NCI-H82 treated with DMSO at 0.1 percent for 48 hours (cell line): ENCODE measurements at regions not wholly inside any gene's neighbourhood (a gene's known extent, or its start where the extent isn't known, plus 50 kb on each side); places are given as distances from the start of the nearest gene placed in this dataset.
"Not testable (repeated sequence)": the region's sequence is repeated elsewhere in the genome, so short reads cannot be mapped to it uniquely, and the experiment has no call there.

Experiments
- DNase-seq: peaks from one replicate; lab custom pipeline; 2025; ENCODE audit not compliant: unreplicated experiment; lab: John Stamatoyannopoulos, UW

DNA sequence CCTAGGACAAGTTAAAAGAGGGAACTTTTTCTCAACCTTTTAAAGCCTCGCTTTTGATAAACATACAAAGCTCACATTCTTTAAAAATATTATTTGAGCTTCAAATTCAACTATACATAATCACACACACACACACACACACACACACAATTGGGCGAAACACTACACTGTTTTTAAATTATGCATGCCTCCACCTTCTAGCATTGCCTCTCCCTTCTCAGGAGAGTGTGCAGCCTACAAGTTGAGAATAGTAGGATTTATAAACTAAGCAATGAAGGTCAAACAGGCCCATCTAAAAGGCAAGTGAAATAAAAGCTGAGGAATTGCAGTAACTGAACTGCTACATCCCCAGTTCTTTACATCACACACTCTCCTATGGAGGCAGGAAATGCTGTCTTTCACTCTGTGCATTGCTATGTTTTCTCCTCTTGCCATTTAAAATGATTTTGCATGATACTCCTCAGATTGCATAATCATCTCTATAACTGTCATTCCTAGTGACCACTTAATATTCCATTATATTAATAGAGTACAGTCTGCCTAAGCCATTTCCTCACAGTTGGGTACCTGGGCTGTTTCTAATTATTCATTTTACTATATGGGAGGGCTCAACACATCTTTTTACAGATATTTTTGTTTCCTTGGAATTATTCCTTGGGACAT lies 92.5 kb upstream of the KCNE2 start:
- DNase-seq, result no peak

DNA sequence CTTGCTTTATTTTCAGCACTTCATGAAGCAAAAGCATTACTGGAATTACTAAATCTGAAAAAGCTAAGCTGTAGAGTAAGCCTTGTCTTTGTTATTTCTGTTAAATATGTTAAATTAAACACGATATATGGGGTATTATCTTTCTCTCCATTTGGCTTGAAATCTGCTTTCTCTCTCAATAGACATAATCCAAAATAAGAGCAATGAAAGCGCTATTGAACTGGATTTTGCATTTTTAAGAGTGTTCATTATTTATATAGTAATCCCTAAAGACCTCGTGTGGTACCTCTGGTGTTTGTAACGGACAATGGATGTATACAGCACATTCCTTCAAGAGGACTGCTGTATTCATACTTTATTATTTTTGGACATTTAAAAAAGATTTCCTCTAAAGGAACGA lies 91.5 kb upstream of the KCNE2 start:
- DNase-seq, result no peak

DNA sequence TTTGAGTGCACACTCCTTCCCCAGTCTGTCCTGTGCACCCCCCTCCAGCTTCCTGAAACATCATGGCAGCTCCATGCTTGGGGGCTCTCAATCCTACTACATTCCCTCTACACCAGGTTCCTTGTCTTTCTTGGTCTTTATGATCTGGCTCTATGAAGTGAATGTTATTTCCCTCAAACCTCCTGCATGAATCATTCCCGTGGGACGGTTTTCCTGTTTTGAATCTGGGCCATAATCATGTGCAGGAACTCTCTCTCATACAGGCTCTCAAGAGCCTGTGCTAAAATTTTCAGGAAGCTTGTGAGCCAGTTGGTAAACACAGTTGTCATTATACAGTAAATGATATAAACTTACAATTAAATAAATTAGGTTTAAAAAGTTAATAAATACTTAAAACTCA lies 89.8 kb upstream of the KCNE2 start:
- no peak for DNase-seq

DNA sequence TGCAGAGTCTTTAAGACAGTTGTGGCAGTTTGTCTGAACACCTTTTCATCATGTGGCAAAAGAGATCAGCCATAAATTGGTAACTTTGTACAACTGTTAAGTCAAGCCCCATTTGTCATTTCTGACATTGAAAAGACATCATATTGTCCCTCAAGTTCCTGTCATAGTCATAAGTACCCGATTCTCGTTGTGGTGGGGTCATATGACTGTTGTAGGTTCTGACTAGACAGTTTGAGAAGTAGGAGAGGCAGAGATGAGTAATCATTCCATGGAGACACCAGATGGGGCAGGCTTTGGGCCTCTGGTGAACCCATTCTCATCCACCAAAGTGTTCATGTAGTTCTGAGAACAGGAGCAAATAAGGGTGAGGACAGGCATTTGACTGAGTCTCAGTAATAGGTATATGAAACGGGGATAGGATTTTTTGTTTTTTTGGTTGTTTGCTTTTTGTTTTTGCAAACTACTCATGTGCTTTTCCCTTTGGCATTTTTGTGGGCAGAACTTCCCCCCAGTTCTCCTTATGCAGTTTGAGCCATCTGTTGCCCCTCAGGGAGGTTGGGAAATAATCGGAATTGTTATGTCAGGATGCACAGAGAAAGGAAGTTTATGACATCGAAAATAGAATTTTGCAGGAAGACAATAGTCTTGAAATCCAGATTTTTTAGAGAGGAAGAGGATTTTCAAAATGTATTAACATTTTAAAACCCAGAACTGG lies 86.9 kb upstream of the KCNE2 start:
- no peak for DNase-seq

DNA sequence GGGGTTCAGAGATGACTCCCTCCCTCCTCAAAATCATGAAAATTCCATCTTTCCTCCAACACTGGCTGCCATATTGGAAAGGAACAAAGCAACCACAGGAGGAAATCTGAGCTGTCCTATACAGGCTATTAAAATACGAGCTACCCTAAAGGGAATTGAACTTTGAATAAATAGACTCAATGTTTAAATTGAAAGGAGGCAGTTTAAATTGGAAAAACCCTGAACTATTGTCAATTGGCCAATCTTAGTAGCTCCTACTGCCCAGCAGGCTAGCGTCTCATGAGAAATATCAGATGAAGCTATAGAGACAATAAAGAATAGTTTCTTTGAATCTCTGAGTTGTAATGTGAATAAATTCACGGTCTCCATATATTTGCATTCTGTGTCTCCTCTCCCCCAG lies 85.4 kb upstream of the KCNE2 start:
- DNase-seq, result no peak

DNA sequence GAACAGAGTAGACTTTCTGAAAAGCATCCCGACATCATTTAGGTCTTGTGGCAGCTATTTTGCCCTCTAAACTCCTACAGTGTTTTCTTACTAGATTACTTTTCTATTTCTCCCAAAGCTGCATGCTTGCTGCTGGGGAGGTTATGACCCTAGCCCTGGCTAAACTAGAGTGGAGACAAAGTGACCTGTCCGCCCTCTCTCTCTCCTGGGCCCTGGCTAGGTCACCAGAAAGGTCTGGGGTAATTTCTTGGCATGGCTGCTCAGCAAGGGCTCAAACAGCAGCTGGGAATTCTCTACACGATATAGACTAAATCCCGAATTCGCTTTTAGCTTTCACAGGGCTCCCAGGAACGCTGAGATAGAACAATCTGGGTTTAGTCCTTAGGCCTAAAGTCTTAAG lies 84.5 kb upstream of the KCNE2 start:
- DNase-seq, result no peak

DNA sequence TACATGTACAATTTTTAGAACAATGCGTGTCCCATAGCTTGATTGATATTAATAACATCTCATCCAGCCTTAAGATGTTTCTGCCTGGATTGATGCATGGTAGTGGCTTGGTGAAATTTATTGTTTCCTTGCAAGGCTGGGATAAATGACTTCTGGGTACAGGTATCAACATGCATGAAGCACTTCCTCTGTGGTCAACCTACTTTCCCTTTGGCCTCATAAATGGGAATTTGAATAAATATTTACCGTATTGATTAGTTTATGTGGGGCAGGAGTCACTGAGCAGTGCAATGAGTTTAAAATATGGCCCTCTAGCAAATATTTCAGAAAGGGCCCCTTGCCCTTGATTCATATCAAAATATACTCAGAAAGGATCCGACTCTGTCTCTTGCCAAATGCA lies 83.9 kb upstream of the KCNE2 start:
- no peak for DNase-seq

DNA sequence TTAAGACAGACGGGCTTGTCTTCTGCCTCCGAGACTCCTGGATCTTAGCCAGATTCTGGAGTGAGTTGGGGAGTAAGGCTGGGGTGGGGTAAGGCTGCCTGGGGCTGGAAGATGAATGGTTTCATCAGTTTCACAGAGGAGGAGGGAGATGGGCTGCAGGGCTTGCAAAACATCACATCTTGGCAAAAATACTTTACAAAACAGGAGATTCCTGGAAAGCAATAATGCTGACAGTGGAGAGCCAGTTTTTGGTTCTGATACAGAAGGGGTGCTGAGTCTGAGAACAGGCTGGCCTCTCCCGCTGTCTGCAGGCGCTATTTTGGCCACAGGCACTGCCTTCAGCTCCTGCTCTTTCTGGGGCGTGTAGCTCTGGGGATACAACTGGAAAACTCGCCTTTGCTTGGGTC lies 83.4 kb upstream of the KCNE2 start:
- no peak for DNase-seq

DNA sequence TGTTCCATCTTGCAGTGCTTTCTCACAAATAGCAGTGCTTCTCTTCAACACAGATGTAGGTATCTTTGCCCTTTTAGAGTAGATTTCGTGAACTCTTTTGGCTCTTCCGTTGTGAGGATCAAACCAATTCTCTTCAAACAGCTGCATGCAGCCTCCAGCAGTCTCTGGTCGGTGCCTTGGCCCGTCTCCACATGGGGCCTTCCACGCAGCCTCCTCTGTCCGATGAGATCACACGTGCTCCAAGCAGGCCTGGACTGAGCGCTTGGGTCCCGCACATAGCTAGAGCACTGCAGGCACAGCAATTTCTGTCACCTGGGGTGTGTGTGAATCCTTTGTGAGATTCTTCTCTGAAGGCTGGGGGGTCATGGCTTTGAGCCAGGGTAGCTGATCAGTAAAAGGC lies 82.8 kb upstream of the KCNE2 start:
- no peak for DNase-seq

DNA sequence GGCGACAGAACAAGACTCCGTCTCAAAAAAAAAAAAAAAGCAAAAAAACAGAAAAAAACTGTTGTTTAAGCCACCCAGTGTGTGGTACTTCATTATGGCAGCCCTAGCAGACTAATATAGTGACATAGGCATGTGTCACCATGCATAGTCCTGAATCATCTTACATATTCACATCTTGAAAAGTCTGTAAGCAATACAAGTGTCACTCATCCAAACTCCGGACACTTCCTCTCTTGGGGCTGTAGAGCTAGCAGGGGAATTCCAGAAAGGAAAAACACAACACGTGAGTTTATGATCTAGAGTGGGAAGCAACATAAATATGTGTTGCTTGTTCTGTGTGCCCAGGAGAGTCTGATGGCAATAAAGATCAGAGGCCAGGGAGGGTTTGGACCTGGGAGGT lies 81.6 kb upstream of the KCNE2 start:
- DNase-seq, result no peak

DNA sequence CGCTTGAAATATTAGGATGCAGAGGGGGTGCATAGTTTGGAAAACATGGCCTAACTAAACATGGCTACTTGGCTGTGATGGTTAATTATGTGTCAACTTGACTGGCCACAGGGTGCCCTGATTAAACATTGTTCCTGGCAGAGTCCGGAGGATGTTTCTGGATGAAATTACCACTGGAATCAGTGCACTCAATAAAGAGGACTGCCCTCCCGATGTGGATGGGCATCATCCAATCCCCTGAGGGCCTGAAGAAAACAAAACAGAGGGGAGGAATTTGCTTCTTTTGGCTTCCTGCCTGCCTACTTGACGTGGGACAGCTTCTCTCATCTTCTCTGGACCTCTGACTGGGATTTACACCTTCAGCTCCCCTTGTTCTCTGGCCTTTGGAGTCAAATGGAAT lies 79.1 kb upstream of the KCNE2 start:
- no peak for DNase-seq

DNA sequence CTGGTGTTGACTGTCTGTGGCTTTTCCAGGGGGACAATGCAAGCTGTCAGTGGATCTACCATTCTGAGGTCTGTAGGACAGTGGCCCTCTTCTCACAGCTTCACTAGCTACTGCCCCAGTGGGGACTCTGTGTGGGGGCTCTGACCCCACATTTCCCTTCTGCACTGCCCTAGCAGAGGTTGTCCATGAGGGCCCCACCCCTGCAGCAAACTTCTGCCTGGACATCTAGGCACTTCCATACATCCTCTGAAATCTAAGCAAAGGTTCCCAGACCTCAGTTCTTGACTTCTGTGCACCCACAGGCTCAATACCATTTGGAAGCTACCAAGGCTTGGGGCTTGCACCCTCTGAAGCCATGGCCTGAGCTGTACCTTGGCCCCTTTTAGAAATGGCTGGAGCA lies 75.8 kb upstream of the KCNE2 start:
- not testable (repeated sequence) for DNase-seq

DNA sequence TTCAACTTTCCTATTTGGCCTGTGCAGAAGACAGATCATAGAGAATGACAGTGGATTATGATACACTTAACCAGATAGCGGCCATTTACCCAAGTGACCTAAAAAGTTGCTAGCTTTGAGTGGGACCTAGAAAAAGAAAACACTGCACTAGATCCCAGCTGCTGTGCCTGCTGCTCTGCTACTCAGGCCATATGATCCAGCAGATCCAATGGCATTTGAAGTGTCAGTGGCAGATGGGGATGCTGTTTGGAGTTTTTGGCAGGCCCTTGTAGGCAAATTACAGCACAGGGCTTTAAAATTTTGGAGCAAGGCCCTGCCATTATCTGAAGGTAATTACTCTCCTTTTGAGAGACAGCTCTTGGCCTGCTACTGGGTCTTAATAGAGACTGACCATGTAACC lies 74.0 kb upstream of the KCNE2 start:
- DNase-seq, result no peak

DNA sequence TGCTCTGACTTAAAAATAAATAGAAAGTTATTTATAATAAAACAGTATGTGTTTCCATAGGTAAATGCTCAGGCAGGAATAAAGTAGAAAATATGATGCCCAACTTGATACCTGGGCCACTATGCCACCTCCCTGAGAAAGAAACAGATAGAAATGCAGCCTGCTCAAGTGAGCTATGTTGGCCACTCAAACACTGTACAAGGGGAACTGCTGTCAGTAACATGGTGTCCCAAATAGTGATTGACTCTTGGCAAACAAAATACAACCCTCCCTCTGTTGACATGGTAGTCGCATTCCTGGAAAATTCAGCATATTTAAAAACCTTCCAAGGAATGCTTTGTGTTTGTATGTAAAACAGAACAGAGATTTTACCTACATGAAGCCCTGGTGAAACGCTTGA lies 66.9 kb upstream of the KCNE2 start:
- no peak for DNase-seq

DNA sequence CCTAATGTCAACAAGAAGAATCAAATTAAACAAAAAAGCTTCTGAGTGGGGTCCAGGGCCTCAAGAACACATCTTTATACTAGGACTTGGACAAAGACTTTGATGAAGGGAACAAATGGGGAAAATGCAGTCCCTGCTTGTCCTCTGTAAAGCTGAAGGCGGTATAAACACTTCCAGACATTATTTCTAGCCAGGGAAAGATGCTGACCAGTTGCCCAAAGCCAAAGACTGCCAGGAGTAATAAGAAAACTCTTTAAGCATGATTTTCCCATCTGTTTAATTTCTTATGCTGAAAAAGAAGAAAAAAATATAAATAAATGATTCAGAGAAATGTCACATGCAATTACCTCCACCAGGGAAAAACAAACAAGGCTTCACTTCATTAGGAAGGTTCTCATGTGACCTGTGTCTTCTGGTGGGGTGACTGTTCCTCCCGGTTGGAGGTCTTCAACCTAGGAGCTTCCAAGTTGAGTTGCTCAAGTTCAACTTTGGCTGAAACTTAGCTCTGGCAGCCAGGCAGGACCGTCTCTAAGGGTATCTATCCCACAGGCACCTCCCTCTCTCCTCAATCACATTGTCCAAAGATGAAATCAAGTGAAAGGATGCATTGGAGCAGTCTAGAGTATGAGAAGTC lies 65.2 kb upstream of the KCNE2 start:
- DNase-seq, result no peak

DNA sequence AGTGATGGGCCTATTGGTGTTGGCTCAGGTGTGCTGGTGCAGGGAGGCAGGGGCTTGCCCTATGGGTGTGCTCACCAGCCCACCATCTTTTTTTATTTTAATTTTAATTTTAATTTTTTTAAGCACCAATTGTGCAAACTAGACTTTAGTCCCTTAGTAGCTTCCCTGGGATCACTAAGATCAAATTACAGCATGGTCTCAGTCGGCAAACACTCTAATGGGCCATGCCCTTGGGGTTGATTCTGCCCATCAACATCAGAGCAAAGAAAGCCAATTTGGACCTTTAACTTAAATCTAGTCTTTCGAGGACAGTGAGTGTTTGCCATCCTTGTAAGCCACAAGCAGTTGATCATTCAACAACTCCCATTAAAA lies 64.7 kb upstream of the KCNE2 start:
- DNase-seq, result no peak

DNA sequence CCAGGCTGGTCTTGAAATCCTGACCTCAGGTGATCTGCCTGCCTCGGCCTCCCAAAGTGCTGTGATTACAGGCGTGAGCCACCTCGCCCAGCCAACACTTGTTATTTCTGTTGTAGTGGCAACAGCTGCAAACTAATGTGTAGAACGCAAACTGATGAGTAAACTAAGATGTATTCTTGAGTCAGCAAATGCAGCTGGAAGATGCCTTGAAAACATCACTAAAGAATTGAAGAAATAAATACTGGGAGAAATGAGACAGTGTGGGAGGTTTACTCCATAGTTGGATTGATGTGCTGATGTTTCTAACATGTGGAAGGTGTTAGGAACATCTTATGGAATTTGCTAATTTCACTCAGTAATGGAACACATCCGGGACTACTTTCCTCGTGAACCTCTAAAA lies 61.3 kb upstream of the KCNE2 start:
- DNase-seq, result no peak

DNA sequence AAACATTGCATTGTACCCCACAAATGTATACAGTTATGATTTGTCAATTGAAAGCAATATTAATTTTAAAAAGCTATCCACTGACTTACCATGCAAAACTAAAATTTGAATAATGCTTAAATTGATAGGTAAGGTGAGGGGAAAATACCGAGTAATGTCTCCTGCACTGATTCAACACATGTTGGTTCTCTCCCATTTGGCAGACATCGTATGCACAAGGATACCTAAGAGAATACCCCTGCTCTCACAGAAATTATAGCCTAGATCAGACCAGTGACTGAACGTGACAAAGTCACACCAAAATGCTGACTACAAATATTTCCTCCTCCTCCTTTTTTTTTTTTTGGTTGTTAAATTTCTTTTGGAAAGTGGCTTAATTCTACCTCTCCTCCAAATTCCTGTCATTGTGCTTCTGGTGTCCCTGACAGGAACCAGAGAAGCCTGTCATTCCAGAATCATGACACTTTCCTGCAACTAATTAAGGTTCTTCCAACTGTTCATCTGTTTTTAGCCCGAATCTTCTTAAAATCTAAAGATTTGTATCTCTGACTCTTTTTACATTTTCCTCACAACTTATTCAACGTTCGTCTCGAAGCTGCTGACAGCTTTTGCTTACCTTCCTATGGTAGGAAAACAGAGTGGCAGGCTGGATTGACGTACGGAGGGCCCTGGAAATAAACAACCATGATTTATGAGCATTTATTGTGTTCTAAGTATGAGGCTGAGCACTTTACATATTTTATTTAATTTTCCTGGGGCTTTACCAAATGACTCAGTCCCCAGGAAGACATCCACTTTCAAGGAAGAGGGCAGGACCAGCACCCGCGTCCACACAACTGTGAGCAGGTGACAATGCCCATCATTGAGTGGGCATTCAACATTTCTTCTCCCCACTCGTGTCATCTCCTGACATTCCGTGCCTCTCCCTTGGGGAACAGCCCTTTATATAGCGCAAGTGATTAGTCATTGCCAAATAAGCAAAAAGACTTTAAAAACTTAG lies 57.9 kb upstream of the KCNE2 start:
- no peak for DNase-seq

DNA sequence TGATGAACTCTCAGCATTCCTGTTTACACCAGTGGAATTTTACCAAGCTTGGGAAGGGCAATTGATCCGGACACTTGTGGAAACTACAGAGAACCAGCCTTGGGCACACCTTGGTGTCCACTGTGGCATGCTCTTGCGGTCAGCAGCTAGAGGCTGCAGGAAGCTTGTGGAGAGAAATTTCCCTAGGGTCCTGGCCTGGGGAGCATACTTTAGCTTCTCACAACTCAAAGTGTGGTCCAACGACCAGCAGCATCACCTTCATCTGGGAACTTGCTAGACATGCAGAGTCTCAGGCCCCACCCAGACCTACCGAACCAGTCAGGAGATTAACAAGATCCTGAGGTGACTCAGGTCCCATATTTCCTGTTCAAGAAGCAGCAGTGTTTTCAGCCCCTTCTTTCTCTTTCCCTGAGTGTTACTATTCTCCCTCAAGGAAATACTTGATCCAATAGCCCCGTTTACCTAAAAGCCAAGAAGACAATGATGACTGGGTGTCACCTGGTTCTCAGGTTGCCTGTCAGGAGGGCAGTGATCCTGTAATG lies 55.7 kb upstream of the KCNE2 start:
- DNase-seq, result no peak

DNA sequence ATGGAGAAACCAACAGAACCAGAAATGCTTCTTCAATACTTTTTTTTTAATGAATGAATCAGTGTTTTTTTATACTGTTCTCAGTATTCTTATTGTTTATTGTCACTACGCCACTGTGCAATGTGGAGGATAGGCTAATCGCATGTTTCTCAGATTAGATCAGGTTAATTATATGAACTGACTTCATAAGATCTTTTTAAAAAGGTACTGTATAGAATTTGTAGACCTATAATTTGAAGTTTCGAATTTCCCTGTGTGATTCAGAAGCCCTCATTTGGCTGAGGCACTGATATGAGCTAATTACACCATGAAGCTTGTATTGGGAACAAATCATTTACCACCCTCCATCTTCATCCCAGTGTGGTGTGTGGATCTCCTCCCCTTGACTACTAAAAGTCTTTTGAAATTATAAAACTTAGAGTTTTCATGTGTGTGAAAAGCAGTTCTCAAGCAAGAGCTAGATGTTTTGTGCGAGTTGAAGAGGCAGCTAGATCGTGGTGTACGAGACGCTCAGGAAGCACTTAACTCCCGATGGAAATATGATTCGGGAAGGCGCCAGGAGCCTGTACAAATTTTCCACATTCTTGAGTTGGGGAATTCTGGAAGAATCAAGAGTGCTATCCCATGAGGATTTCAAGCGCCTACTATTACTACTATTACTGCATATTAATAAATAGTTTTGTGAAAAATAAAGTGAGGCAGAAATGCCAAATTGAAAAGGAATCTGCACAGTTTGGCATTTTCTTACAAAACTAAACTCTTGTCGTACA lies 52.1 kb upstream of the KCNE2 start:
- DNase-seq, result no peak
